Upper lobe of right lung (tissue), 1 donor: ENCODE measurements at regions not wholly inside any gene's neighbourhood (a gene's known extent, or its start where the extent isn't known, plus 50 kb on each side); places are given as distances from the start of the nearest gene placed in this dataset.

ENCODE experiments used
- ATAC-seq: fragments of 200-7000 bp; cut with Tn5 transposase; one replicate; pipeline ENCODE4 v1.9.1; 2020; ENCODE audit warnings: mild to moderate bottlenecking, moderate library complexity
- DNase-seq: peaks from one replicate; pipeline ENCODE4 v3.0.0-alpha.2; 2020
- H3K27ac ChIP-seq: fragments of 200-600 bp; one replicate; pipeline ENCODE4 v1.8.0; 2022
- H3K27me3 ChIP-seq: fragments of 200-600 bp; one replicate; pipeline ENCODE4 v1.8.0; 2022; ENCODE audit warnings: mild to moderate bottlenecking
- H3K36me3 ChIP-seq: fragments of 200-600 bp; one replicate; pipeline ENCODE4 v1.8.0; 2022
- H3K4me1 ChIP-seq: fragments of 200-600 bp; one replicate; pipeline ENCODE4 v1.8.0; 2022
- H3K4me3 ChIP-seq: fragments of 200-600 bp; one replicate; pipeline ENCODE4 v1.8.0; 2022; ENCODE audit warnings: mild to moderate bottlenecking
- H3K9me3 ChIP-seq: fragments of 200-600 bp; one replicate; pipeline ENCODE4 v1.8.0; 2022
- intact Hi-C: fragments of 100-400 bp; cut with DNase I; formaldehyde crosslinking; loops from one replicate; pipeline ENCODE4 v1.11.0; 2022
- TF ChIP-seq, protein P1 (sequence below): fragments of 200-600 bp; IDR thresholded peaks from one replicate; pipeline ENCODE4 v1.8.0; 2022; ENCODE audit warnings: antibody characterized with exemption
- donor health status: DM: no; HTN: yes; CAD: no; lungs with severe emphysema.

DNA sequence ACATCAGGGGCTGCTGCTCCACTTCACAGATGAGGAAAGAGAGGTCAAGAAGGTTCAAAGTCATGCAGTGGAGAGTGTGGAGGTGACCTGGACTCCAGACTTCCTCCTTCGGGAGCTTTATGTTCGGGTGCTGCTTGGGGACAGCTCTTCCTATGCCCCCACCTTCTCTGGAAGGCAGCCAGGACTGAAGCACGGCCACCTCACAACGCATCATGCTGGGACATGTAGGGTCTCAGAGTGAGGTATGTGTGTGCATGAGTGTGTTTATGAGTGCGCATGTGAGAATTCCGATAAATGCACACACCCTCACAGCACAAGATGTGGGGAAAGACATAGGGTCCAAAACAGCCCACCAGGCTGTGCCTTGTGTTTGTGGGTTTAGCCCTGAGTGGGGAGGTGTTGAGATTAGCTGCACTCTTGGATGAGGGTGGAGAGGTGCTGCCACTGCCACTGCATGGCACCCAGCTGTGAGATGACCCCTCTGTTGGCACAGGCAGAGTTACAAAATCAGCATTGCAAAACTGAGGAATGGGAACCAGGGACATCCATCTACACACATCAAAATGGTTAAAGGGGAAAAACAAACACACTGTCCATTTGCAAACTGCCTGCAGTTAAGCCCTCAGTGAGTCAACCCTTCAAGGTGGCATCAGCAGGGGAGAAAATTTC lies 367.4 kb downstream of the SEC14L1 start:
- H3K27me3 ChIP-seq, result no peaks in the 10 kb centered on the region
- no peak overlapping the region for H3K27ac ChIP-seq
- H3K36me3 ChIP-seq, result no peaks in the 10 kb centered on the region
- intact Hi-C loops, result no loop called here
- TF ChIP-seq, protein P1, sequence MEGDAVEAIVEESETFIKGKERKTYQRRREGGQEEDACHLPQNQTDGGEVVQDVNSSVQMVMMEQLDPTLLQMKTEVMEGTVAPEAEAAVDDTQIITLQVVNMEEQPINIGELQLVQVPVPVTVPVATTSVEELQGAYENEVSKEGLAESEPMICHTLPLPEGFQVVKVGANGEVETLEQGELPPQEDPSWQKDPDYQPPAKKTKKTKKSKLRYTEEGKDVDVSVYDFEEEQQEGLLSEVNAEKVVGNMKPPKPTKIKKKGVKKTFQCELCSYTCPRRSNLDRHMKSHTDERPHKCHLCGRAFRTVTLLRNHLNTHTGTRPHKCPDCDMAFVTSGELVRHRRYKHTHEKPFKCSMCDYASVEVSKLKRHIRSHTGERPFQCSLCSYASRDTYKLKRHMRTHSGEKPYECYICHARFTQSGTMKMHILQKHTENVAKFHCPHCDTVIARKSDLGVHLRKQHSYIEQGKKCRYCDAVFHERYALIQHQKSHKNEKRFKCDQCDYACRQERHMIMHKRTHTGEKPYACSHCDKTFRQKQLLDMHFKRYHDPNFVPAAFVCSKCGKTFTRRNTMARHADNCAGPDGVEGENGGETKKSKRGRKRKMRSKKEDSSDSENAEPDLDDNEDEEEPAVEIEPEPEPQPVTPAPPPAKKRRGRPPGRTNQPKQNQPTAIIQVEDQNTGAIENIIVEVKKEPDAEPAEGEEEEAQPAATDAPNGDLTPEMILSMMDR, result no peak
- no peak overlapping the region for H3K4me3 ChIP-seq
- H3K4me1 ChIP-seq, result no peaks in the 10 kb centered on the region
- ATAC-seq, result no peak
- H3K9me3 ChIP-seq, result no peaks in the 10 kb centered on the region
- peak; percentile 22 for DNase-seq

DNA sequence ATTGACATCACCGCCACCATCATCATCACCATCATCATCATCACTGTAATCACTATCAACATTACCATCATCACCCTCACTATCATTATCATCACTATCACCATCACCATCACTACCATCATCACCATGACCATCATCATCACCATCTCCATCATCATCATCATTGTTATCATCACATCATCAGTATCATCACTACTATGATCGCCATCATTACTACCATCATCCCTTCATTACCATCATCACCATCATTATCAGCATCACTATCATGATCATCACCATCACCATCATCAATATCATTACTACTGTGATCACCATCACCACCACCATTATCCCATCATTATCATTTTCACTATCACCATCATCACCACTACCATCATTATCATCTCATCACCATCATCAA lies 368.3 kb downstream of the SEC14L1 start:
- no peaks in the 10 kb centered on the region for H3K36me3 ChIP-seq
- DNase-seq (no peak), ATAC-seq (no peak)
- TF ChIP-seq, protein P1, result no peak
- H3K27me3 ChIP-seq, result no peaks in the 10 kb centered on the region
- H3K4me3 ChIP-seq, result no peak overlapping the region
- H3K4me1 ChIP-seq, result no peaks in the 10 kb centered on the region
- no peak overlapping the region for H3K27ac ChIP-seq
- intact Hi-C loops, result no loop called here
- H3K9me3 ChIP-seq, result no peaks in the 10 kb centered on the region

DNA sequence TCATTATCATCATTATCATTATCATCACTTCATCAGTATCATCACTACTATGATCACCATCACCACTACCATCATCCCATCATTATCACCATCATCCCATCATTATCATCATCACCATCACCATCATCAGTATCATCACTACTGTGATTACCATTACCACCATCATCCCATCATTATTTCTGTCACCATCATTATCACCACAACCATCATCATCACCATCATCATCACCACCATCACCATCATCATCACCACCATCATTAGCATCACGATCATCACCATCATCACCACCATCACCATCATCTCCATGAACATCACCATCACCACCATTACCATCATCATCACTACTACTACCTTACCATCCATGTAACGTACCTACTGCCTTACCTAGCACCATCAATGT lies 368.8 kb downstream of the SEC14L1 start:
- DNase-seq, result no peak
- Histone ChIP-seq H3K9me3 (no peaks in the 10 kb centered on the region), H3K4me1 (no peaks in the 10 kb centered on the region), H3K27me3 (no peaks in the 10 kb centered on the region), H3K27ac (no peak overlapping the region), H3K36me3 (no peaks in the 10 kb centered on the region), H3K4me3 (no peak overlapping the region)
- intact Hi-C loops, result no loop called here
- no peak for ATAC-seq
- TF ChIP-seq, protein P1, result no peak

DNA sequence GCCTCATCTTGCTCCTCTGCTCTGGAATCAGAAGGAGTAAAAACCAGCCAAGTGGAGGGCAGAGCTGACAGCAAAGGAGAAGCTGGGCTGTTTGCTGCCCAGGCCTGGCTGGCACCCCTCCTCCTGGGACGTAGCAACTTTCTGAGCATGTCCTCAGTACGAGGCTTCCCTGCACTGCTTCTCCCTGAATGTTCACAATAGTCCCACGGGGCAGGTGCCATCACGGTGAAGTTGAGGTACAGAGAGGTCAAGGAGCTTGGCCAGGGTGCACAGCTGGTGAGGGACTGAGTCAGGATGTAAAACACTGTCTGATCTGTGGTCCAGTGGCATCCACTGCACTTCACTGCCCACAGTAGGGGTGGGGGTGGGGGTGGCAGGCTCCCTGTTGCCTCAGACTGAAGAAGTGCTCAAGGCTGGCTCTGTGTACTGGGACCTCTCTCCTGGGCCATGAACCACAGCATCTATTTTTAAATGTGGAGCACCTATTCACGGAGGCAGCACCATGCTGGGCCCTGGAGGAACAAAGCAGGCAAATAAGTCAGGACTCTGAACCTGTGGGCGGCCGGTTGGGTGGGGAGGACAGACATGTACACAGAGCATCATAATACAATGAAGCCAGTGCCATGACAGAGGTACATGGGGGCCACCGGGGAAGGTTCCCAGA lies 369.5 kb downstream of the SEC14L1 start:
- TF ChIP-seq, protein P1, result no peak
- Histone ChIP-seq H3K36me3 (no peaks in the 10 kb centered on the region), H3K27ac (no peak overlapping the region), H3K4me1 (no peaks in the 10 kb centered on the region), H3K9me3 (no peaks in the 10 kb centered on the region), H3K4me3 (no peak overlapping the region), H3K27me3 (no peaks in the 10 kb centered on the region)
- intact Hi-C loops, result no loop called here
- peak; percentile 51 for DNase-seq
- ATAC-seq, result no peak

DNA sequence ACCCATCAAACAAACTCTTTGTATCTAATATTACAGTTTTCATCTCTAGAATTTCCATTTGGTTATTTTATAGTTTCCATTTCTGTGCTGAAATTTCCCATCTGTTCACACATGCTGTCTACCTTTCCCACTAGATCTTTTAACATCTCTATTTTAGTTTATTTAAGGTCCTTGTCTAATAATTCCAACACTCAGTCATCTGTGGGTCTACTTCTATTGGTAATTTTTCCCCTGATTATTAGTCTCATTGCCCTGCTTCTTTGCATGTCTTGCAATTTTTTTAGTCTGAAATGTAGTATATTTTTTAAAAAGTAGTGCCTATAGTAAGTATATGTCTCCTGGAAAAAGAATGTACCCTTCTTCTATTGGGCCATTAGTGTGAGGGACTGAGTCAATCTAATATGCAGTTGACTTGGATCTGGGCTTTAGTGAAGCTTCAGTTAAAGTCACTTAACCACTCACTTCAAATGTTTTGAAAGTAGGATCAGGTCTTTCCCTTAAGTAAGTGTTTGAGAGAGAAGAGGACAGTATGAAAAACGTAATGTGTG lies 370.8 kb downstream of the SEC14L1 start:
- Histone ChIP-seq H3K9me3 (no peaks in the 10 kb centered on the region), H3K36me3 (no peaks in the 10 kb centered on the region), H3K4me1 (no peaks in the 10 kb centered on the region), H3K27me3 (no peaks in the 10 kb centered on the region), H3K4me3 (no peak overlapping the region), H3K27ac (no peak overlapping the region)
- ATAC-seq (no peak), DNase-seq (no peak)
- intact Hi-C loops, result no loop called here
- TF ChIP-seq, protein P1, result no peak
